A673 (cell line): ENCODE measurements at regions not wholly inside any gene's neighbourhood (a gene's known extent, or its start where the extent isn't known, plus 50 kb on each side); places are given as distances from the start of the nearest gene placed in this dataset.
"Not testable (repeated sequence)": the region's sequence is repeated elsewhere in the genome, so short reads cannot be mapped to it uniquely, and the experiment has no call there.

ENCODE experiments used
- EZH2 ChIP-seq: fragments of 200-600 bp; sonication (generic); IDR thresholded peaks from 2 replicates; pipeline ENCODE4 v1.6.1; 2017; ENCODE audit warnings: borderline replicate concordance, low read depth, mild to moderate bottlenecking, mixed read lengths, antibody characterized with exemption, low read length; ENCODE audit not compliant: poor library complexity, severe bottlenecking
- TF ChIP-seq, protein P1 (sequence below): fragments of 300-800, 200-600 bp; sonication (generic); conservative IDR thresholded peaks from 2 replicates; pipeline ENCODE4 v1.5.1; 2017; ENCODE audit warnings: low read depth, mild to moderate bottlenecking, antibody characterized with exemption, low read length, moderate library complexity, mixed read lengths

DNA sequence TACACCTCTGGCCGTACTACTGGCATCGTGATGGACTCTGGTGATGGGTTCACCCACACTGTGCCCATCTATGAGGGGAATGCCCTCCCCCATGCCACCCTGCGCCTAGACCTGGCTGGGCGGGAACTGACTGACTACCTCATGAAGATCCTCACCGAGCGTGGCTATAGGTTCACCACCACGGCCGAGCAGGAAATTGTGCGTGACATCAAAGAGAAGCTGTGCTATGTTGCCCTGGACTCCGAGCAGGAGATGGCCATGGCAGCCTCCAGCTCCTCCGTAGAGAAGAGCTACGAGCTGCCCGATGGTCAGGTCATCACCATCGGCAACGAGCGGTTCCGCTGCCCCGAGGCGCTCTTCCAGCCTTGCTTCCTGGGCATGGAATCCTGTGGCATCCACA is 98.9 kb downstream of the CCDC74A start:
- TF ChIP-seq, protein P1, sequence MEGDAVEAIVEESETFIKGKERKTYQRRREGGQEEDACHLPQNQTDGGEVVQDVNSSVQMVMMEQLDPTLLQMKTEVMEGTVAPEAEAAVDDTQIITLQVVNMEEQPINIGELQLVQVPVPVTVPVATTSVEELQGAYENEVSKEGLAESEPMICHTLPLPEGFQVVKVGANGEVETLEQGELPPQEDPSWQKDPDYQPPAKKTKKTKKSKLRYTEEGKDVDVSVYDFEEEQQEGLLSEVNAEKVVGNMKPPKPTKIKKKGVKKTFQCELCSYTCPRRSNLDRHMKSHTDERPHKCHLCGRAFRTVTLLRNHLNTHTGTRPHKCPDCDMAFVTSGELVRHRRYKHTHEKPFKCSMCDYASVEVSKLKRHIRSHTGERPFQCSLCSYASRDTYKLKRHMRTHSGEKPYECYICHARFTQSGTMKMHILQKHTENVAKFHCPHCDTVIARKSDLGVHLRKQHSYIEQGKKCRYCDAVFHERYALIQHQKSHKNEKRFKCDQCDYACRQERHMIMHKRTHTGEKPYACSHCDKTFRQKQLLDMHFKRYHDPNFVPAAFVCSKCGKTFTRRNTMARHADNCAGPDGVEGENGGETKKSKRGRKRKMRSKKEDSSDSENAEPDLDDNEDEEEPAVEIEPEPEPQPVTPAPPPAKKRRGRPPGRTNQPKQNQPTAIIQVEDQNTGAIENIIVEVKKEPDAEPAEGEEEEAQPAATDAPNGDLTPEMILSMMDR = not testable (repeated sequence)
- TF ChIP-seq EZH2 = not testable (repeated sequence)
